Activated T-cell treated with anti-CD3 and anti-CD28 coated beads, Interleukin-2, amount 50 U/mL, for 72 hours (primary cell): ENCODE measurements at regions not wholly inside any gene's neighbourhood (a gene's known extent, or its start where the extent isn't known, plus 50 kb on each side); places are given as distances from the start of the nearest gene placed in this dataset.

ENCODE experiments used
- ATAC-seq, 2 donors: fragments of 150-1000 bp; cut with Tn5 transposase; replicated peaks in 1 of 2; 2 replicates each; pipeline ENCODE4 v1.10.0; 2021; ENCODE audit warnings: moderate library complexity in 2 of 2, mild to moderate bottlenecking in 1 of 2
- DNase-seq, 2 donors: peaks; one replicate each; pipeline ENCODE4 v3.0.0; 2021 to 2022; ENCODE audit warnings: mixed read lengths in 1 of 2
- H3K27ac Mint-ChIP-seq: one replicate; pipeline ENCODE4 v1.8.0; 2022; ENCODE audit warnings: mild to moderate bottlenecking, moderate library complexity, mixed read lengths
- H3K27me3 Mint-ChIP-seq: one replicate; pipeline ENCODE4 v1.8.0; 2022; ENCODE audit warnings: low read depth, mixed read lengths
- H3K36me3 Mint-ChIP-seq, 2 donors: one replicate each; pipeline ENCODE4 v1.8.0; 2022; ENCODE audit warnings: mixed read lengths in 2 of 2, mild to moderate bottlenecking in 1 of 2; ENCODE audit not compliant: insufficient read depth in 2 of 2
- H3K4me1 Mint-ChIP-seq: one replicate; pipeline ENCODE4 v1.8.0; 2022; ENCODE audit warnings: low read depth, mixed read lengths
- H3K4me3 Mint-ChIP-seq, 2 donors: one replicate each; pipeline ENCODE4 v1.8.0; 2022; ENCODE audit warnings: mild to moderate bottlenecking in 2 of 2, mixed read lengths in 2 of 2, moderate library complexity in 2 of 2
- H3K9me3 Mint-ChIP-seq, 2 donors: one replicate each; pipeline ENCODE4 v1.8.0; 2022; ENCODE audit warnings: mixed read lengths in 2 of 2

DNA sequence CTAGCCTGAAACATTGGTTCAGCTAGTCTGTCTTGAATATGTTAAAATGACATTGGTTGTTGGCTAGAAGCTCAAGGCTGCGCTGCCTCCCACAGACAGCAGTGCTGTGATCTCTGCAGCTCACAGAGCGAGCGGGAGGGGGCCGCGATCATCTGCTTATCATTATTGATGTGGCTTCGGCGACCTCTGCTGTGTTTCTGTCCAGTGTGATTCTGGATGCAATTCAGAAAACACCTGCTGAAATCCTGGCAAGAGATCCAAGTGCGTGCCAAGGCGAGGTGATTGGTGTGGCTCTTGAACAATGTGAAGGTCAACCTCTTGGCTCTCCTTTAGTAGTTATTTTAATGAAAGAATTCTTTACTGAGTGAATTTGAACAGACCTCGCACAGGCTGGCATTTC, 142.3 kb upstream of the SASH1 start:
- peaks cover 27% of the 10 kb centered on the region for H3K4me1 Mint-ChIP-seq
- no peak overlapping the region for H3K4me3 Mint-ChIP-seq
- DNase-seq (peak in 1 of 2 donors; percentile 4), ATAC-seq (no peak)
- peaks cover 0 to 2% of the 10 kb centered on the region in 2 donors for H3K36me3 Mint-ChIP-seq
- H3K9me3 Mint-ChIP-seq = peaks cover 0 to 6% of the 10 kb centered on the region in 2 donors
- peaks cover 83% of the 10 kb centered on the region for H3K27me3 Mint-ChIP-seq
- no peak overlapping the region for H3K27ac Mint-ChIP-seq

DNA sequence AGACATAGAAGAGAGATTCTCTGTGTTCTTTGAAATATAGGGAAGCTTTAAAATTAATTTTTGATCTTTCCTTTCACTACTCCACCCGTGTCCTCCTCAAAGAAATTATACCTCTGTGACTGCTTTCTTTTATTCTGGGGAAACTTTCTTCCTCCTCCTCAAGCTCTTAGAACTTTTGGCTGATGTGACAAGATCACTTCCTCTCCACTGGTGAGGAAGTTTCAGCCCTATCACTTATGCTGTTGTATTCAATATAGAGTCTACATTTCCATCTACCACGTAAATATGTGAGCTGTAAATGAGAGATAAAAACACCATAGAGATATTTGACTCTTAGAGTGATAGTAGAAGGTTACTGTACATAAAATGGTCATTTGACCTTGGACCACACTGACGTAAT, 141.9 kb upstream of the SASH1 start:
- peaks cover 32% of the 10 kb centered on the region for H3K4me1 Mint-ChIP-seq
- peaks cover 88% of the 10 kb centered on the region for H3K27me3 Mint-ChIP-seq

DNA sequence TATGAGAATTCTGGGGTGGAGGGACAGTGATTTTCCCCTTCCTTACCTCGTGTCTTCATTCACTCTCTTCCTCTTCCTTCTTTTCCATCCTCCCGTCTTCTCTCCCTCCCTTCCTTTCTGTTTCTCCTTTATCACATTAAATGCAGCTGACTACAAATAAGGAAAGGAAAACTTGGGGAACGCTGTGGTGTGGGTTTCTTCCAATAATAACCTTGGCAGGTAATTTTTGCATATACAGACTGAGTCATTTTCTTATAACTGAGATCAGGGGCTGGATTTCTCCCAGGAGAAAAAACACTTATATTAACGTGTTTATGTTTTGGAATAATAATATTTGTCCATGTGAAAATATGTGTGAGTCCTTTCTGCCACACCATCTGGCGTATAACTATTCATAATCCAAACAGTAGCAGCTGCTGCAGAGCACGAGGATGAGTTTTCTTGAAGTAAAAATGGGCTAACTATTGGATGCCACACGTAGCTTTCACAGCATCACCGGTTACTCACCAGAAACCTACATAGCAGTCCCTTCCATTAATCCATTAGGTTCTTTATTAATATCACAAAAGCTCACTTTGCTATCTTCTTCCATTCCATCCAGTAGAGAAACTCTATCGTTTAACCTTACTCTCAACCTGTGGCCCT, 139.2 kb upstream of the SASH1 start:
- H3K9me3 Mint-ChIP-seq = peaks cover 0 to 4% of the 10 kb centered on the region in 2 donors
- peak overlapping the region in 1 of 2 donors; percentile 49 for H3K4me3 Mint-ChIP-seq

More for the DNA sequence above, 141.9 kb upstream of the SASH1 start:
- Mint-ChIP-seq H3K27ac (no peak overlapping the region), H3K9me3 (peaks cover 0 to 9% of the 10 kb centered on the region in 2 donors), H3K36me3 (peaks cover 2 to 4% of the 10 kb centered on the region in 2 donors), H3K4me3 (no peak overlapping the region)
- no peak for ATAC-seq
- no peak for DNase-seq

DNA sequence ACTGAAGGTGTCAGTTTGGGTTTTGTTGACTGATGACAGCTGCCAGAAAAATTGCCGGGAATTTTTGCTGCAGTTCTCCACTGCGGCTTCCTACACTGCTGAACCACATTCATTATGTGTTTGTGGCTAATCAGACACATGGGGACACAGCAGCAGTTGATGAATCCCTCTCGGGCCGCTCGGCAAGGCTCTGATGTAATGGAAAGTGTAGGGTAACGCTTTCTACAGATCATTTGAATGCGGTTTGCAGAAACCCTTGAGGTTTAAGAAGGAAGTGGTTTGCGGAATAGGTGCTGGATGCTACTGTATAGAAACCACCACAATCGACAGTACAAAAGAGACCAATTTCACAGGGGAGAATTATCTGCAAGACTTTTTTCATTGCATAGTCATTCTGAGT, 138.7 kb upstream of the SASH1 start:
- peak; percentile 90 to 93 for ATAC-seq
- Mint-ChIP-seq H3K36me3 (peaks cover 0 to 4% of the 10 kb centered on the region in 2 donors), H3K9me3 (peaks cover 0 to 4% of the 10 kb centered on the region in 2 donors), H3K27me3 (peaks cover 81% of the 10 kb centered on the region), H3K4me1 (peaks cover 32% of the 10 kb centered on the region), H3K27ac (peak overlapping the region; percentile 99), H3K4me3 (peak overlapping the region in 1 of 2 donors; percentile 49)
- DNase-seq = peak; percentile 79 to 81

More for the DNA sequence above, 139.2 kb upstream of the SASH1 start:
- peak; percentile 27 to 38 for ATAC-seq
- Mint-ChIP-seq H3K4me1 (peaks cover 32% of the 10 kb centered on the region), H3K36me3 (peaks cover 0 to 4% of the 10 kb centered on the region in 2 donors), H3K27ac (peak overlapping the region; percentile 99), H3K27me3 (peaks cover 82% of the 10 kb centered on the region)
- no peak for DNase-seq

DNA sequence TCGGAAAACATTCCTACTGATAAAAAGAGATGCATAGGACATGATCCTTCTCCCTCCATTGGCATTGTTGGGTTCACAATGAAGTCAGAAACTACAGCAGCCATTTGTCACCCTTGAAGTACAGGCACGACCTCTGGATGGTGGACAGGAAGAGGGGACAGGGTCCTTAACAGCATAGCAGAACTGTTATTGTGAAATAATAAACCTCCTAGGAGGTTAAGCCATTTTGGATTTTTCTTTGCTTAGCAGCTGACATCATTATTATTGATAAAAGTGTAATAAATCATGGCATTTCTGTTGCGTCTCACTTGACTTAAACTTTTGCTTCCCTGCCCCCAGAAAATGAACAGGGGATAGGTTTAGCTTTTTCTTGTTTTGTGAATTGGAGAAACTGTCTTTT, 134.3 kb upstream of the SASH1 start:
- H3K36me3 Mint-ChIP-seq = peaks cover 0 to 4% of the 10 kb centered on the region in 2 donors
- H3K9me3 Mint-ChIP-seq = peaks cover 0 to 3% of the 10 kb centered on the region in 2 donors
- DNase-seq = no peak
- peaks cover 19% of the 10 kb centered on the region for H3K4me1 Mint-ChIP-seq
- H3K27ac Mint-ChIP-seq = no peak overlapping the region
- H3K4me3 Mint-ChIP-seq = no peak overlapping the region
- no peak for ATAC-seq
- H3K27me3 Mint-ChIP-seq = peaks cover 77% of the 10 kb centered on the region

DNA sequence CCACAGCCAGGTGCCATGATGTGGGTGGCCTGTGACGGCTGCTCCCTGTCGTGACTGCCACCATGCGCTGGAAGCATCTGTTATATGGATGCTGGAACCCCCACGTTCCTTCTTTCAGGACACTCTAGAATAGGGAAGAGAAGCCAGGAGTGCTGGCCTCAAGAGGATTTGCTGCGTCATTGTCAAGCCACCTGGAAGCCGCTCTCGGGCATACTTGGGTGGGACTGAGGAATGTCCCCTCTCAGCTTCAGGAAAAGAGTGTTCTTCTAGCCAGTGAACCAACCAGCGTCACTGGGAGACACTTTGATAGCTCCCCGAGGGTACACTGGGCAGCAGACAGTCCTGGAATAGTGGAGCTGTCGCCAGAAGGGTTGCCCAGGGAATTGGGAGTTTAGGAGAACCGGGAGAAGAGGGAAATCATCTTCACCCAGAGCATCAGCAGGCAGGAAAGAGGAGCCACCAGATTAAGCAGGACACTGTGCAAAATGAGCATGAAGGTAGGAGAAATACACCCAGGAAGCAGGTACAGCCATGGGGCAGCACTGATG, 130.8 kb upstream of the SASH1 start:
- DNase-seq = no peak
- Mint-ChIP-seq H3K27ac (no peak overlapping the region), H3K36me3 (no peaks in the 10 kb centered on the region), H3K4me1 (no peaks in the 10 kb centered on the region), H3K9me3 (no peaks in the 10 kb centered on the region), H3K4me3 (no peak overlapping the region), H3K27me3 (peaks cover 72% of the 10 kb centered on the region)
- ATAC-seq = no peak

DNA sequence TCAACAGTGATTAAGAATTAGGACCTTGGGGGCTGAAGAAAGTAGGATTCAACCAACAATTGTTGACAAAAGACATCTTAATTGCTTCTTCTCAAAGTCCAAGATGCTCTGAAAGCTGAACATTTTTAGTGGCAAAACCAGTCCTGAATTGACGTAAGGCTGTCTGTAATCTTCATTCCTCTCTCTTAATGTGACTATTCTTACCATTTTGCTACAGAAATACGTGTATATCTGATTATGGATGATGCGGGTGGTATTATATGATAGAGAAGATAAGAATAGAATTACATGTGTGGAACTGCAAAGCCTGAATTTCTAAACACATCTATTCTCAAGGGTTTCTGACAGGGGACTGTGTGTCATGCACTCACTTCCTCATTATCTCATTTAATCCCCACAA, 130.3 kb upstream of the SASH1 start:
- Mint-ChIP-seq H3K9me3 (no peaks in the 10 kb centered on the region), H3K27me3 (peaks cover 67% of the 10 kb centered on the region), H3K27ac (no peak overlapping the region), H3K4me3 (no peak overlapping the region), H3K4me1 (no peaks in the 10 kb centered on the region), H3K36me3 (no peaks in the 10 kb centered on the region)
- no peak for DNase-seq
- ATAC-seq = no peak

DNA sequence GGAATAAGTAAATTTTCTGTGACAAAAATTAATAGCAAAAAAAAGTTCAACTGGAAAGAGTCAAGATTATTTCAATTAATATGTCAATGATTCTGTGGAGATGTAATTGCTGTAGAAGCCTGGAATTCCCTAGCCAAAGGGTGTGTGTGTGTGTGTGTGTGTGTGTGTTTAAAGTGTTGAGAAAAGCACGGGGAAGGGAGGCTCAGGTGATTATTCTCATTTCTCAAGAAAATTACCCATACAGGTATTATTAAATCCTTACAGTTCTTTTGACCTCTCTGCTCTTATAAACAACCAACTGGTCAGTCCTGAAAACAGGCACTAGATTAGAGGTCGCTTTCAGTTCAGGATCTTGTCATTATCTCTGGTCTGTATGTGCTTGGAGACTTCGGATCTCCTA, 129.3 kb upstream of the SASH1 start:
- H3K36me3 Mint-ChIP-seq = no peaks in the 10 kb centered on the region
- H3K27me3 Mint-ChIP-seq = peaks cover 64% of the 10 kb centered on the region
- H3K27ac Mint-ChIP-seq = no peak overlapping the region
- H3K4me1 Mint-ChIP-seq = no peaks in the 10 kb centered on the region
- ATAC-seq = no peak
- H3K4me3 Mint-ChIP-seq = no peak overlapping the region
- H3K9me3 Mint-ChIP-seq = no peaks in the 10 kb centered on the region
- DNase-seq = no peak

DNA sequence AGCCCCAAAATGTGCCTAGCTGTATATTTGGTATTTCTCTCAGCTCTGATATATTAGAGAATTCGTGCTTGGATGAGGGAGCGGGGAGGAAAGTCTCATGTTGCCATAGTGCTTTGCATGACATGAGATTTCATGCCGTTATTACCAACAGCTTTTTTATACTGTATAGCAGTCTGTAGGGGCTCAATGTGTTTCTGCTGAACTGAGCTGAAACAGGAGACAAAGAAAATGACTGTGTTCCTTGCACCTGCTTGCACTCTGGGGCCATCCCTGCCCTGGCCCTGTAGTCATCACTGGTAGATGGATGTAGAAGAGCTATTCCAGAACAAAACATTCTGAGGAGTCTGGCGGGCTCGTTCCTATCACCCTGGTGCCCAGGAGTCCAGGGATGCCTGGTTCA, 128.0 kb upstream of the SASH1 start:
- DNase-seq (no peak), ATAC-seq (no peak)
- H3K36me3 Mint-ChIP-seq = no peaks in the 10 kb centered on the region
- peaks cover 64% of the 10 kb centered on the region for H3K27me3 Mint-ChIP-seq
- H3K9me3 Mint-ChIP-seq = no peaks in the 10 kb centered on the region
- no peak overlapping the region for H3K4me3 Mint-ChIP-seq
- H3K27ac Mint-ChIP-seq = no peak overlapping the region
- no peaks in the 10 kb centered on the region for H3K4me1 Mint-ChIP-seq

DNA sequence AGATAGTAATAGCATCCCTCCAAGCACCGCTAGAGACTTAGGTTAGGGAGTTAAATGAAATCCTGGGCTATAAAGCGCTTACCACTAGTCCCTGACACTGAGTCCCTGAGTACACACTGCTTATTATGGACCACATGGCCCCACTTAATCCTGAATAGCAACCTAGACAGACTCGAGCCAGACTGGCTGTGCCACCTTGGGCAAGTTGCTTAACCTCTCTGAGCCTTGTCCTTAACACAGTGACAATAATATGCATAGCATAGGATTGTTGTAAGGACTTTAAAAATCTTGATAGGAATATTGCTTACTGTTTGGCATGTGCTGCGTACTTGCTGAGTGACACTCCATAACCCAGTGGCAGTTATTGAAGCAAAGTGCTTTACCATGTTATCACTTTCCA, 125.6 kb upstream of the SASH1 start:
- ATAC-seq = no peak
- no peak overlapping the region for H3K27ac Mint-ChIP-seq

DNA sequence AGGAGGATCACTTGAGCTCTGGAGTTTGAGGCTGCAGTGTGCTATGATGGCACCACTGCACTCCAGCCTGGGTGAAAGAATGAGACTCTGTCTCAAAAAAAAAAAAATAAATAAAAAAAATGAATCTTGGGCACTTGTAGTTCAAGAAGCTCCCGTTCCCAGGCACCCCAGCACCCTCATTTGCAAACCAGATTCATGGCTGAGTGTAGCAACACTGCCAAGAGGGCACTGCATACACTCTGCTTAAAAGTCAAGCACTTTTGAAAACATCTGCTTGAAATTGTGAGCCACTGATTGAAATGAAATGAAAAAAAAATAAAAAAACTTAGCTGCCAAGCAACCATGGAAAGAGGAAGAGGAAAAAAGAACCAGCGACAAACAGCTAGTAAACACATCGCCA, 124.7 kb upstream of the SASH1 start:
- no peak for DNase-seq
- no peak overlapping the region for H3K27ac Mint-ChIP-seq

More for the DNA sequence above, 125.6 kb upstream of the SASH1 start:
- no peak for DNase-seq
- H3K36me3 Mint-ChIP-seq = no peaks in the 10 kb centered on the region
- no peaks in the 10 kb centered on the region for H3K4me1 Mint-ChIP-seq
- no peaks in the 10 kb centered on the region for H3K9me3 Mint-ChIP-seq
- H3K4me3 Mint-ChIP-seq = no peak overlapping the region
- H3K27me3 Mint-ChIP-seq = peaks cover 63% of the 10 kb centered on the region

DNA sequence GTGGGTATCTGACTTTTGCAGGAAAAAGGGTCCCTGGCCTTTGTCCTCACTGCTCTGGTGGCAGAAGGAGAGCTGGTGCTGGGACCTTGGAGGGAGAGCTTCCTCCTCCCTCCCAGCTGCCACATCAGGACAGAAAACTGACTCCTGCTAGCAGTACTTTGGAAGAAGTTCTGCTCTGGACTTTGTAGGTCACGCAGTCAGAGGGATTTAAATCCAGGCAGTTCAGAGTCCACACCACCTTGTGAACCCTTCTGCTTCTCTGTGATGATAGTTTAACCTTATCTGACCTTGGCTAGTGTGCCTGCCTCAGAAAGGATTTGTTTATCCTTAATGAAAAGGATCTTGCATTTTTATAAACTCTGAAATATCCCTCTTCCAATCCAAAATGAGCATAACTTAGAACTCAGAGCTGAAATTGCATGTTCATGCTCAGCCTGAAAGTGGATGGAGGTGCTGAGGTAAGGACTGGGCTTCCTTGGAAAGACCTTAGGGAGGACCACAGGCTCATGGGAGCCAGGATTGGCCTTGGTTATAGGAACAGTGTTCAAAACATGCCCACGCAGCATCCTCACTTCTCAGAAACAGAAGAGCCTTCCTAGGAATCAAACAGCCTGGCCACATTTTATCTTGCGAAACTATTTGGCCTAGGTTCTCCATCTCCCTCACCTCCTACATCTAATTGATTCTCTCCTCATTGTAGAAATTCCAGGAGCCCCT, 123.9 kb upstream of the SASH1 start:
- no peaks in the 10 kb centered on the region for H3K9me3 Mint-ChIP-seq
- H3K36me3 Mint-ChIP-seq = no peaks in the 10 kb centered on the region
- H3K27me3 Mint-ChIP-seq = peaks cover 55% of the 10 kb centered on the region
- no peak for ATAC-seq
- no peak overlapping the region for H3K27ac Mint-ChIP-seq
- H3K4me3 Mint-ChIP-seq = no peak overlapping the region
- no peaks in the 10 kb centered on the region for H3K4me1 Mint-ChIP-seq
- no peak for DNase-seq

More for the DNA sequence above, 124.7 kb upstream of the SASH1 start:
- no peaks in the 10 kb centered on the region for H3K9me3 Mint-ChIP-seq
- H3K27me3 Mint-ChIP-seq = peaks cover 58% of the 10 kb centered on the region
- H3K36me3 Mint-ChIP-seq = no peaks in the 10 kb centered on the region
- no peak overlapping the region for H3K4me3 Mint-ChIP-seq
- no peak for ATAC-seq
- H3K4me1 Mint-ChIP-seq = no peaks in the 10 kb centered on the region

DNA sequence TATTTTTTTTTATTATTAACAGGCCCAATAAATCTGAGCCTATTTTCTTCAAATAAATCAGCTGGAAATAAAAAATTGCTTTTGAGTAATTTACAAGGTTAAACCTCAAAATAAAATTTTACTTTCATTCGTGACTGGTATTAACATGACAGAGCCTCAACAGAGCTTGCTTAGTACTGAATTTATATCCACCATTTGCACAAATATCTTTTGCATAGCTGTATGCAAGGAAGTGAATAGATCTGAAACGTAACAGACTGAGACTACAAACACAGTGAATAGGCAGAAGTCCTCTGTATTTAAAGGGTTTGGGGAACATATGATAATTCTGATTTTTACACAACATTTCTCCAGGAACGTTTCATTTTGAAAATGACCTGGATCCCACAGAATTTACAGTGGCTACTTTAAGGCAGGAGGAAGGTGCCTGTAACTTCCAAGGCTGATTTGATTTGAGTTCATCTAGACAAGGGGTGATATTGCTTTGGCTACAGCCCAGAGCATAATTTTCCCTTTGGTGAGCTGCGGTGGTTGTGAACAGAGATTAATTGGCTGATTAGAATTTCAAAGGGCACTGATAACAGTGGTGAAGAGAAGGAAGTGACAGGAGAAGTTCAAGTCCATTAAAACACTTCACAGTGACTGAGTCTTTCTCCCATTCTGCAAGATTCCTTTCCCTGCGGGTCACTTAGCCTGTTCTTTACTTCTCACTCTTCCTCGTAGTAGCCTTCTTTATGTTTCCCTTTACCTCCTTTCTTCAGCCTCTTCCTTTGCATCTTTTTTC, 121.2 kb upstream of the SASH1 start:
- Mint-ChIP-seq H3K27me3 (peaks cover 42% of the 10 kb centered on the region), H3K27ac (no peak overlapping the region), H3K36me3 (no peaks in the 10 kb centered on the region), H3K4me3 (no peak overlapping the region), H3K9me3 (no peaks in the 10 kb centered on the region), H3K4me1 (no peaks in the 10 kb centered on the region)
- DNase-seq (no peak), ATAC-seq (no peak)
